ENCODE measurements at regions not wholly inside any gene's neighbourhood (a gene's known extent, or its start where the extent isn't known, plus 50 kb on each side); places are given as distances from the start of the nearest gene placed in this dataset.
A peak's percentile ranks its signal among the peaks of the same experiment; 100 is the strongest.

- no peaks in the 10 kb centered on the region for H3K4me1 ChIP-seq
- ATAC-seq = no peak
- intact Hi-C loops (cut with DNase I) = no loop called here
Measured at GRCh38 chr22:22033803-22034468, 51.3 kb upstream of the TOP3B start.

GRCh38 chr22:22032906-22033802 lies 50.6 kb upstream of the TOP3B start:
- Histone ChIP-seq H3K36me3 (no peaks in the 10 kb centered on the region), H3K4me3 (no peak overlapping the region), H3K27ac (no peak overlapping the region), H3K27me3 (no peaks in the 10 kb centered on the region), H3K4me1 (no peaks in the 10 kb centered on the region), H3K9me3 (no peaks in the 10 kb centered on the region)
- no peak for TF ChIP-seq CTCF (IDR thresholded peaks at IDR 0.05)
- DNase-seq (no peak), ATAC-seq (no peak)
- intact Hi-C loops (cut with DNase I) = no loop called here

More at GRCh38 chr22:22033803-22034468, 51.3 kb upstream of the TOP3B start:
- no peaks in the 10 kb centered on the region for H3K9me3 ChIP-seq
- no peaks in the 10 kb centered on the region for H3K36me3 ChIP-seq
- DNase-seq = no peak
- H3K27ac ChIP-seq = no peak overlapping the region
- no peak overlapping the region for H3K4me3 ChIP-seq
- no peaks in the 10 kb centered on the region for H3K27me3 ChIP-seq
- TF ChIP-seq CTCF (IDR thresholded peaks at IDR 0.05) = no peak

GRCh38 chr22:22032099-22032905 lies 49.7 kb upstream of the TOP3B start:
- intact Hi-C loops (cut with DNase I) = no loop called here
- DNase-seq = no peak
- H3K36me3 ChIP-seq = no peaks in the 10 kb centered on the region
- no peak overlapping the region for H3K27ac ChIP-seq
- no peak for TF ChIP-seq CTCF (IDR thresholded peaks at IDR 0.05)
- peak; percentile 16 for ATAC-seq
- H3K4me3 ChIP-seq = no peak overlapping the region
- no peaks in the 10 kb centered on the region for H3K9me3 ChIP-seq
- no peaks in the 10 kb centered on the region for H3K4me1 ChIP-seq
- H3K27me3 ChIP-seq = no peaks in the 10 kb centered on the region

Measured in upper lobe of right lung (tissue), 1 donor.